Smooth muscle cell (in vitro differentiated cells): ENCODE measurements at regions not wholly inside any gene's neighbourhood (a gene's known extent, or its start where the extent isn't known, plus 50 kb on each side); places are given as distances from the start of the nearest gene placed in this dataset.

Experiments used
- DNase-seq: peaks from one replicate; lab custom pipeline; 2025; ENCODE audit not compliant: unreplicated experiment; lab: John Stamatoyannopoulos, UW
- H2AFZ ChIP-seq: fragments of 200-600 bp; sonication (generic); 2 replicates; pipeline ENCODE4 v1.6.0; 2016; ENCODE audit warnings: antibody characterized with exemption, low read depth, mild to moderate bottlenecking
- H3F3A ChIP-seq: fragments of 200-600 bp; sonication (generic); 2 replicates; pipeline ENCODE4 v1.6.0; 2017; ENCODE audit warnings: antibody characterized with exemption, low read depth
- H3K27ac ChIP-seq: fragments of 200-600 bp; sonication (generic); 2 replicates; pipeline ENCODE4 v1.5.1; 2016; ENCODE audit warnings: low read depth, mild to moderate bottlenecking
- H3K27me3 ChIP-seq: fragments of 200-600 bp; sonication (generic); 2 replicates; pipeline ENCODE4 v1.6.1; 2016; ENCODE audit warnings: low read depth, mild to moderate bottlenecking
- H3K36me3 ChIP-seq: fragments of 200-600 bp; sonication (generic); 2 replicates; pipeline ENCODE4 v1.5.1; 2016; ENCODE audit warnings: low read depth
- H3K4me1 ChIP-seq: fragments of 200-600 bp; sonication (generic); 2 replicates; pipeline ENCODE4 v1.5.1; 2016; ENCODE audit warnings: low read depth
- H3K4me2 ChIP-seq: fragments of 200-600 bp; sonication (generic); 2 replicates; pipeline ENCODE4 v1.6.0; 2016; ENCODE audit warnings: mild to moderate bottlenecking
- H3K4me3 ChIP-seq: fragments of 200-600 bp; sonication (generic); 2 replicates; pipeline ENCODE4 v1.5.1; 2016; ENCODE audit warnings: mild to moderate bottlenecking
- H3K79me2 ChIP-seq: fragments of 200-600 bp; sonication (generic); 2 replicates; pipeline ENCODE4 v1.6.0; 2016; ENCODE audit warnings: low read depth, mild to moderate bottlenecking
- H3K9ac ChIP-seq: fragments of 200-600 bp; sonication (generic); 2 replicates; pipeline ENCODE4 v1.6.0; 2016; ENCODE audit warnings: low read depth
- H3K9me3 ChIP-seq: fragments of 200-600 bp; sonication (generic); replicated peaks from 2 replicates; pipeline ENCODE4 v1.5.1; 2016; ENCODE audit warnings: low read depth
- H4K20me1 ChIP-seq: fragments of 200-600 bp; sonication (generic); 2 replicates; pipeline ENCODE4 v1.6.0; 2016; ENCODE audit warnings: low read depth
- CTCF ChIP-seq: fragments of 200-600 bp; sonication (generic); IDR thresholded peaks from 2 replicates; pipeline ENCODE4 v1.5.1; 2017; ENCODE audit warnings: borderline replicate concordance, mild to moderate bottlenecking, antibody characterized with exemption; ENCODE audit not compliant: insufficient read depth, poor library complexity, severe bottlenecking
- WGBS: methylation state at CpG from one replicate; pipeline ENCODE4 v1.1.7; 2016; ENCODE audit warnings: low lambda C conversion rate; 5-methylcytosine and 5-hydroxymethylcytosine counted together

- Histone ChIP-seq H3K79me2 (no peaks in the 10 kb centered on the region), H3K4me2 (no peak overlapping the region), H3K27me3 (no peaks in the 10 kb centered on the region), H3K36me3 (no peaks in the 10 kb centered on the region), H3K9me3 (no peaks in the 10 kb centered on the region), H3K4me1 (no peaks in the 10 kb centered on the region), H2AFZ (no peak overlapping the region), H3K27ac (no peak overlapping the region), H3K4me3 (no peak overlapping the region), H3K9ac (no peak overlapping the region), H4K20me1 (no peaks in the 10 kb centered on the region), H3F3A (no peaks in the 10 kb centered on the region)
- no peak for TF ChIP-seq CTCF
- DNase-seq = no peak
- 68% methylated on average over 15 of the region's 16 CpGs for WGBS
These were observed 81.6 kb upstream of the DISP3 start for GRCh38 chr1:11397151-11397901.

- H3K4me3 ChIP-seq = no peak overlapping the region
- H3K4me1 ChIP-seq = no peaks in the 10 kb centered on the region
- WGBS = 97% methylated on average over 6 of the region's 6 CpGs
- no peak overlapping the region for H2AFZ ChIP-seq
- no peaks in the 10 kb centered on the region for H3K27me3 ChIP-seq
- no peak for DNase-seq
- no peaks in the 10 kb centered on the region for H4K20me1 ChIP-seq
- no peaks in the 10 kb centered on the region for H3K36me3 ChIP-seq
- H3K27ac ChIP-seq = no peak overlapping the region
- H3F3A ChIP-seq = no peaks in the 10 kb centered on the region
- H3K79me2 ChIP-seq = no peaks in the 10 kb centered on the region
- TF ChIP-seq CTCF = no peak
- H3K9ac ChIP-seq = no peak overlapping the region
- H3K4me2 ChIP-seq = no peak overlapping the region
- no peaks in the 10 kb centered on the region for H3K9me3 ChIP-seq
These were observed 79.7 kb upstream of the DISP3 start for GRCh38 chr1:11399250-11399649.

- no peak overlapping the region for H2AFZ ChIP-seq
- H3K4me1 ChIP-seq = no peaks in the 10 kb centered on the region
- H3K36me3 ChIP-seq = no peaks in the 10 kb centered on the region
- DNase-seq = no peak
- no peaks in the 10 kb centered on the region for H3K27me3 ChIP-seq
- 91% methylated on average over 3 of the region's 3 CpGs for WGBS
- H3K9me3 ChIP-seq = no peaks in the 10 kb centered on the region
- H3K9ac ChIP-seq = no peak overlapping the region
- no peaks in the 10 kb centered on the region for H3K79me2 ChIP-seq
- no peaks in the 10 kb centered on the region for H3F3A ChIP-seq
- no peak for TF ChIP-seq CTCF
- H4K20me1 ChIP-seq = no peaks in the 10 kb centered on the region
- H3K4me2 ChIP-seq = no peak overlapping the region
- H3K4me3 ChIP-seq = no peak overlapping the region
- no peak overlapping the region for H3K27ac ChIP-seq
These were observed 78.8 kb upstream of the DISP3 start for GRCh38 chr1:11400155-11400554.

GRCh38 chr1:11400567-11400966 lies 78.4 kb upstream of the DISP3 start:
- no peak overlapping the region for H2AFZ ChIP-seq
- no peaks in the 10 kb centered on the region for H4K20me1 ChIP-seq
- 72% methylated on average over 7 of the region's 7 CpGs for WGBS
- H3K9ac ChIP-seq = no peak overlapping the region
- no peaks in the 10 kb centered on the region for H3K27me3 ChIP-seq
- no peaks in the 10 kb centered on the region for H3K36me3 ChIP-seq
- no peaks in the 10 kb centered on the region for H3K79me2 ChIP-seq
- no peak overlapping the region for H3K27ac ChIP-seq
- no peaks in the 10 kb centered on the region for H3K9me3 ChIP-seq
- no peak for DNase-seq
- H3K4me2 ChIP-seq = no peak overlapping the region
- H3K4me1 ChIP-seq = no peaks in the 10 kb centered on the region
- no peaks in the 10 kb centered on the region for H3F3A ChIP-seq
- no peak overlapping the region for H3K4me3 ChIP-seq
- TF ChIP-seq CTCF = no peak
